Panc1 (cell line): ENCODE measurements at regions not wholly inside any gene's neighbourhood (a gene's known extent, or its start where the extent isn't known, plus 50 kb on each side); places are given as distances from the start of the nearest gene placed in this dataset.

ENCODE experiments used
- CTCF ChIP-seq: fragments of 450-650 bp; IDR thresholded peaks from 2 replicates; pipeline ENCODE4 v1.5.1; 2017; ENCODE audit warnings: mild to moderate bottlenecking
- SIN3A ChIP-seq: IDR thresholded peaks from 2 replicates; pipeline ENCODE4 v1.6.1; 2012; ENCODE audit warnings: low read depth, mild to moderate bottlenecking, low read length, moderate library complexity, borderline replicate concordance; ENCODE audit not compliant: insufficient read depth
- TCF7L2 ChIP-seq: IDR thresholded peaks from 2 replicates; pipeline ENCODE4 v1.6.1; 2011; ENCODE audit warnings: mild to moderate bottlenecking, low read depth, low read length, inconsistent platforms

- TF ChIP-seq CTCF (no peak), SIN3A (no peak), TCF7L2 (no peak)
Measured at GRCh38 chr4:17329046-17329445, 182.8 kb downstream of the QDPR start.
